SK-N-MC (cell line): ENCODE measurements at regions not wholly inside any gene's neighbourhood (a gene's known extent, or its start where the extent isn't known, plus 50 kb on each side); places are given as distances from the start of the nearest gene placed in this dataset.

Experiments used
- EZH2 ChIP-seq: fragments of 200-600 bp; sonication (generic); IDR thresholded peaks from one replicate; pipeline ENCODE4 v1.6.1; 2017; ENCODE audit warnings: antibody characterized with exemption
- FOXP2 ChIP-seq: optimal IDR thresholded peaks from 2 replicates; pipeline ENCODE3; 2011; ENCODE audit warnings: mild to moderate bottlenecking, moderate library complexity; ENCODE audit not compliant: insufficient read depth; ENCODE audit errors: extremely low read length, control extremely low read depth
- POLR2AphosphoS5 ChIP-seq: IDR thresholded peaks from 2 replicates; pipeline ENCODE4 v1.6.1; 2012; ENCODE audit warnings: mild to moderate bottlenecking, low read depth, low read length, borderline replicate concordance

DNA sequence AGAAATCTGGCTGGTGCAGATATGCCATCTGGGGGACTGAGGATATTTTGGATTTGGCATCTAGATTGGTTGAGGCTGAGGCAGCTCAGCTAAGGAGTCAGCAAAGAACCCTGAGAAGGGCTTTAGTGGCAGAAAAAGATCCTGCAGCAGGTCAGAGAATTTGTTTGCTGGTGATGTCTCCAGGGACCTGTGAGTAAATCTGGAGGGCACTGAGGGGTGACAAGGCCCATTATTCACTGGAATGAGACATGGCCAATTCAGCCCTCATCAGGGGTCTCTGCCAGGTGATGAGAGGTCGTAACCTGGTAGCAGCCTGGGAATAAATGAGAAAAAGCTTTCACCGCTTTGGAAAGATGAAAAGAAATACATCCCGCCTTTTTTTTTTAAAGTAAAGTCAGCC lies 118.3 kb upstream of the FBXL4 start:
- no peak for TF ChIP-seq POLR2AphosphoS5
- no peak for TF ChIP-seq EZH2
- TF ChIP-seq FOXP2, result no peak
